Astrocyte of the hippocampus (primary cell): ENCODE measurements at regions not wholly inside any gene's neighbourhood (a gene's known extent, or its start where the extent isn't known, plus 50 kb on each side); places are given as distances from the start of the nearest gene placed in this dataset.
A peak's percentile ranks its signal among the peaks of the same experiment; 100 is the strongest.

ENCODE experiments used
- DNase-seq: peaks from one replicate; pipeline ENCODE4 v3.0.0; 2011; ENCODE audit warnings: low read depth, low spot score

DNA sequence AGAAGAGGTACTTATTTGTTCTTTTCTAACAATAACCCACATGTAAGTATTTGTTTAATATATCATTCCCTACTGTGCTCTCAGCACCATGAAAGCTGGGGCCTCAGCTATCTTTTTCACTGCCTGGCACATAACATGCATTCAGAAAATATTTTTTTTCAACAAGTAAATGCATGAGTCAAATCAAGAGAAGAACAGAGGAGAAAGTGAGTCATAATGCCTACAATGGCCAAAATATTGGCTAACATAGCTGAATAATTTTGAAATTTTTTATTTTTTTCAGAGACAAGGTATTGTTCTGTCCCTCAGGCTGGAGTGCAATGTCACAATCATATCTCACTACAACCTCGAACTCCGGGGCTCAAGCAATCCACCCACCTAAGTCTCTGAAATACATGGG, 252.2 kb upstream of the ADAMTS5 start:
- DNase-seq = peak; percentile 2

DNA sequence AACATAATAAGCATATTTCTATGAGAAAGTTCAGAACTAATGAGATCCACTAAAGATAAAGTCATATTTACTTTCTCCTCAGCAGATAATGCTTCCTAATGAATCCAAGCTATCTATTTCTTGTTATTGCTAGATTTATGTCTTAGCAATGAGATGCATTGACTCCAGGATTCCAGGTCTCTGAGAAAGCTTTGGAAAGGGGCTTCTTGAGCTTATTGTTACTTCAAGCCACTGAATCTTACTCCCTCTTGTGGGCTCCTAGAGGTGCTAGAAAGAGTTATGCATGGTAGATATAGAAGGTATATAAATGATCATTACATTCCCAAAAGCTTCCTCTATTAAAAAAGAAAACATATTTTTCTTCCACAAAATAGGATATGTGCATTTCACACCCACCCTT, 246.4 kb upstream of the ADAMTS5 start:
- DNase-seq = peak; percentile 1

DNA sequence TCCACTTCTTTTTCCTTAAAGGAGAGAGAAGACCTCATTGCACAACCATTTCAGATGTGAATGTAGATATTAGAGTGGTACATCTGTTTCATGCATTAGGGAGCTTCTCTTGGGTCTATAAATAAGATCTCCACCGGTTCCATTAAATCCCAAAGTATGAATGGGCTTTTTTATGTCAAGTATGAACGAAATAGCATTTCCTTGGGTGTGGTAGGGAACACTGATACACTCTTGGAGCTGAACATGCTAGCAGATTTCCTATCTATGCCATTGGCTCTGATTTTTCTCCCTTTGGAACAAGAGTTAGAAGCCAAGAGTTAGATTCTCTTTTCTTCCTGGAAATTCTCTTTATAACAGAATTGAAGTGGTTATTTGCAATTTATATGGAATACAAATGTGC, 245.6 kb upstream of the ADAMTS5 start:
- DNase-seq = no peak

DNA sequence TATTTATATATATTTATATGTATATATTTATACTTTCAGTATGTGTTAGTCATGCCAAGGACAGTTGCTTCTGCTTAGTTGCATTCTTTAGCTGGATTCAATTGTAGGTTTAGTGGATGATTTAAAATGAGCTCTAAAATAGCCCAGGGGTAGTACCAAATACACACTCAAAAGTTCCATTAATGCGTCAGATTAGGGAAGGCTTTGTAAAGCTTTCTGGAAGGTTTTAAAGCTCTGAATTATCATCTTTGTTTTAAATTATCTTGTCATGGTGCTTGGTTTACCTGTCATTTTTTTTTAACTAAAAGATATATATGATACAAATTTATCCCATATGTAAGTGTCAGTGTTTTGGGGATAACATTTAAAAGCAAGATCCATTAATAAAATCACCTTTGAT, 242.7 kb upstream of the ADAMTS5 start:
- DNase-seq = no peak

DNA sequence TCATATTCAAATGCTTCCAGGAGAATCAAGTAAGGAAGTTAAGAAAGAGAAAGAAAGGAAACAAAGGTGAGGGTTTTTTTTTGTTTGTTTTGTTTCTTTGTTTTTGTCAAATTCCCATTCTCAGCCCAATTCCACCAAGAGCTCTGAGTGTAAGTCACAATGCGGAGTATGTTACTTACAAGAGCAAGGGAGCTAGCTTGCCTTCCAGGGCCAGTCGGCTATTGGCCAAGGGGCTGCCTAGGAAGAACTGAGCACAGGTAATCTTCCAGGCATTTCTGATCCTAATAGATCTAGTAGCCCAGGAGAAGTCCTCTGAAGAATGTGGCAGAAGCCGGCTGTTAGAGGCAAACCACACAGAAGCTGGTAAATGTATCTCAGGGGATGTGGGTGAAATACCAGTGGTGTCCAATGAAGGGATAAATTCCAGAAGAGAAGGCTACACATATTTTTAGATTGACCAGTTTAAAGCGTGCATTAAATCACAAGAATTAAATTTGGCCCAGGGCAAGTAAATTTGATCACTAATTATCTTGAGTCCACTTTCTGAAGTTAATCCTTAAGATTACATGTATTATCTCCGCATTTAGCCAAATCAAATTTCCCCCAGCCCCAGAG, 239.6 kb upstream of the ADAMTS5 start:
- DNase-seq = peak; percentile 41

DNA sequence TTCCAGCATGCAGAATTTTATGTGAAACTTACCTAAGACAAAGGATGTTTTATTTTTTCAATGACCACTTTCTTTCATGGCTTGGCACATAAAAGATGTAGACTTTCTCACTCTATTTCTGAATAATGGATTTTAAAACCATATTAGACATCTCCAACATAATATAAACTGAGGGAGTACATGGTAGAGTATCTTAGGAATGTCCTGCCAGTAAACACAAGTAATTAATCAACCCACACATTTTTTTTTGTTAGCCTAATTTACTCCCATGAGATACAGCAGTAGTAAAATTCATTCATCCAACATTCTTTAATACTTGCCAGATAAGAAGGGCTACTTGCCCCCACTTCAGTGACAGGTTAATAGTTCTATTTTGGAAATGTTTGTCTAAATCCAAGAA, 235.4 kb upstream of the ADAMTS5 start:
- peak; percentile 1 for DNase-seq

DNA sequence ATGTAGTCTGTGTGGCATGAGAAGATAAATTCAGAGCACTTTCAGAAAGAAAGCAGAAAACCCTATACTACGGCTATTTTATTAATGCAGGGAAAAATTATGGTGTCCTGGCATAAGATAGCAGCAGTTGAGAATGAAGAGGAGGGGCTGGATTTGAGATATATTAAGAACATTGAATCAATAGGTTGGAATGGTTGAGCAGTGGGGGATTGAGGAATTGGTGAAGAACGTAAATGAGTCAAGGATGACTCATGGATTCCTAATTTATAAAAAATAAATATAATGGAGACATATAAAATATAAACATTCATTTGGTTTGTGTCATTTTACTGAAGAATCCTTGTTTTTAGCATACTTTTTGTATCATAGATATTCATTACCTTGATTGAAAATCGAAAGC, 234.3 kb upstream of the ADAMTS5 start:
- no peak for DNase-seq

DNA sequence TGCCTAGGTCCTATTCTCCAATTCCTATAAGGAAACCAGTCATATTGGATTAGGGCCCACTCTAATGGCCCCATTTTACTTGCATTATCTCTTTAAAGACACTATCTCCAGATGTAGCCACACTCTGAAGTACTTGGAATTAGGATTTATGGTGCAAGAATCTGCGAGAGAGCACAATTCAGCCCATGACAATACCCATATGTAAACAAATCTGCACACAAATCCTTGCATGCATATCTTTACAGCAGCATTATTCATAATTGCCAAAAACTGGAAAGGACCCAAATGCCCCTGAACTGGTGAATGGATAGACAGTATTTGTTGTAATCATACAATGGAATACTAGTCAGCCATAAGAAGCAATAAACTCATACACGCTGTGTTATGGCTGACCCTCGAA, 229.8 kb upstream of the ADAMTS5 start:
- DNase-seq = no peak

DNA sequence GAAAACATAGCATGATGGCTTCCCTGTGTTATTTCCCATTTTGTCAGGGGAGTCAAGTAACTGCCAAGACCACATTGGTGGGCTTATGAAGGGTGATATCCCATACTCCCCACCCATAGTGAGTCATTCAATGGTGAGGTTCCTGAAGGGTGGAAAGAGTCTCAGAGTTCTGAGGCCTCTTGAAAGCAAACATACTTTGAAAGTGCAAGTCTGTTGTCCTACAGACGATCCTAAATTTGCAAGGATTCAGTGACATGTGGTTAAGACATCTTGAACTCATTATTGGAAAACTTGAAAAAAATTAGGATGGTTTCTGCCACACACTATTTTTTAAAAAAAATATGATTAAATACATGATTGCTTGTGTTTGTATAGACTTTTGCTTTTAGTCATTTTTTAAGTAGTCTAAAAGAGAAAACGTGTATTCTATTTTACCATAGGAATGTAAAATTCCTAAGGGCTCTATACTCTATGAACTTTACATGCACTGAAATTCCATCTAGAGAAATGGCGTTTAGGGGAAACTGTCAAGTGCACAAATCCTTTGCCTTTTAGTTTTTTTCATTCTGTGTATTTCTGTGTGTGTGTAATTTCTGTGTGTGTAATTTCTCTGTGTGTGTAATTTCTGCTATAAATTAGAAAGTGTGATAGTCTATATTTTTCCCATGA, 225.5 kb upstream of the ADAMTS5 start:
- DNase-seq = no peak

DNA sequence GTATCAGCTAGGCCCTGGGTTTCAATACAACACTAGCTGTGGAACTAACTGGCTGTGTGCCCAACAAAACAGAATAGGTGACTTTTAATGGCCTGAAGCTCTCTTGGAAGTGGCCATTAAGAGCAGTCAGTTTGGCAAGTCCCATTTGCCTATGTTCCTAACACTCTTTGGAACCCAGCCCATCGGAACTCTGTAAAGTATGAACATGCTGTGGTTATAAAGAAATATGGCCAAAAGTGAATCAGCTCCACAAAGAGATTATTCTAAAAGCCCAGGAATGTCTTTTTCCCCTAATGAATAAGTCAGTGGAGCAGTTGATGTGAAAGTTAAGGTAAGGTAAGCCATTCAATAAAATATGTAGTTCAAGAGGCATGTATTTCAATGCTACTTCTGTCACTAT, 223.7 kb upstream of the ADAMTS5 start:
- DNase-seq = peak; percentile 50

DNA sequence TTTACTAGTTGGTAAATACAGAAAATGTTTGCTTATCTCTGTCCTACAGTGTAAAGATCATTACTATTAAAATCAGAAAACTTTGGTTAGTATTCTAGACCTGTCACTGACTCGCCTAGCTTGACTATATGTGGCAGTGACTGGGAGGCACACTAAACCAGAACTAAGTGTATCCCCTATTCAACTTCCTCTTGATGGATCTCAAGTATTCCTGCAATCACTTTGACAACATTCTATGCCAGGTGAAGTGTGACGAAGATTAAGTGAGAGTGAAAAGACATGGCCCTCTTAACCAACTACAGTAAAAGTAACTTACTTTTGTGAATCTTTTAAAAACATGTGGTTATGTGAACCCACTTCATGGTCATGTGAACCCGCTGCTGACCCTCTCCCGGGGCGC, 223.0 kb upstream of the ADAMTS5 start:
- DNase-seq = no peak

DNA sequence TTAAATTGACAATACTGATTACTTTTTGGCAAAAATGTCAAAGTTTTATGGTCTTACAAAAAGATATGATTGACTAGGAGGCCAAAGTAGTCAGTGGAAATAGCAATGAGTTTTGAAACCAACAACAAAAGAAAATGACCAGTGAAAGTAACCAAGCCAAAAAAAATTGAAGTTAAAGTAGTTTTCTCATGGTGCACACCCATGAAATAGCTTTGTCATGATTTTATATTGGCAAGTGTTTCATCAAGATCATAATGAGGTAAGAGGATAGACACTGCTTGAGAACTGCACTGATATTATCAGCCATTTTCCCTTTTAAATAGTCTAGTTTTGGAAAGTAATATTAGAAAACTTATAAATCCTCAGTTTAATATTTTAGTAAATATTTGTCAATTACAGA, 206.2 kb upstream of the ADAMTS5 start:
- no peak for DNase-seq

DNA sequence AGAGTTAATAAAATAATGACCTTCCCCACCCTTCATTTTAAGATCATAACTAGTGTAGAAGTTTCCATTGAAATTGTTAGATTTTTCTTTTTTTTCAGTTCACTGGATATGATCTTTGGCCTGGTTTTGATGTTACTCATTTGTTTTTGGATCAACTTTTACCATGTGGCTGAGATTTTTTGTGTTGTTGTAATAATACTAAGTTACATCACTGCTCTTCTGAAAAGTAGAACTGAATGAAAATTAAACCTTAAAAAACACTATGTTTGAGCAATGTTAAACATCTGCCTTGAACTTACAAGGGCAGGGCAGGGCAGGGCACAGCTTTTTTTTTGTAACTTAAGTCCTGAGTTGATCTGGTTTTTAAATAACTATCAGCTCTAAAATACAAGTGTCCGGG, 204.8 kb upstream of the ADAMTS5 start:
- no peak for DNase-seq

DNA sequence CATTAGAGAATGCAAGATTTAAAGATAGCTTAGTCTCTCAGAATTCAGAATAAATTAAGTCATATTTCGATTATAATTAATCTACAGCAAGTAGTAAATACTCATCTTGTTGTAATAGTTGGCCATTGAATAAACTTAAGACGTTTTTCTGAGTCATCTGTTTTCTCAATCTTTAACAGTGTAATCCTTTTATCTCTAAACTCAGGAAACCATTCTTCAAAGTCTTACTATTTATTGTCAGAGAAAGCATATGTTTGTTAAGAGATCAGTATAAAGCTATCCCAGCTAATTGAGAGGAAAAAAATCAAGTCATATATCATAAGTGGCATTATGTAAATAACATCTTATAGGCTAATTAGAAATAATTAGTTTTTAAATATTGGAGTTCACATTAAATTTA, 201.2 kb upstream of the ADAMTS5 start:
- no peak for DNase-seq

DNA sequence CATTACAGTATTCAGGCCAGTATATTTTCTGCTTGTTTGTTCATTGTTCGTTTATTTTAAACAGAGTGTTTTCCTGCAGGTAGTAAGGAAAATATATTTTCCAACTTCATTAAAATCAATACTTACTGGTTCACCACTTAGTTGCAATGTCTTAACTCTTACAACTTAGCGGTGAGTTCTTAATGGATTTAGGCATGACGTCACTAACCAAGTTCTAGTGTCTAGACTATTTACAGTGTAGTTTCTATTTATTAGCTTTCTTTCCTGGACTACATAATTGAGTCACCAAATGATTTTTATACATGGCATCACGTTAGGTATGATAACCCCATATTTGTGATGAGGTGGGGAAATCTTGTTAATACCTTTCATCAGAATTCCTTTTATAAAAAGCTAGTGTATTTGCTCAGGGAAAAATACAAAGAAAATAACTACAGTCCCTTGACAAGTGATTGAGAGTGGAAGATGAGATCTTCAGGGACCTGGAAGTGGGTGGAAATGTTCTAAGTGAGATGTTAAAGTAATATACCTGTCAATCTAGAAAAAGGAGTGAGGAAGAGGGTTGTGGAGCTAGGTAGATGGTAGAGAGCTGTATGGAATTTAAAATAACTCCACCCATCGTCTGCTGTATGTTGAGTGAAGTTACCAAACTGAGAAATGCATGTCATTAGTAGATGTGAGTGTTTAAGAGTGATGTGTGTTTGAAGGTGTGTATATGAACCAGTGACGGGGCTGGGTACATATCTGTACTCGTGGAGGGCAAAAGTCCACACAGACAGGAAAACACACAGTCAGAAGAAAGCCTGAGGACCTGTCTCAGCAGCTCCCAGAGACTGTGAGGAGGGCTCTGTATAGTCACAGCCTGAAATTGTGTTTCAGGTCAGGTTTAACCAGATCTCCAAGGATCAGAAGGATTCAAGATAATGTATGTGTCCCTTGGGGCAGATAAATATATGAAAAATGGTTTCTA, 197.6 kb upstream of the ADAMTS5 start:
- no peak for DNase-seq

DNA sequence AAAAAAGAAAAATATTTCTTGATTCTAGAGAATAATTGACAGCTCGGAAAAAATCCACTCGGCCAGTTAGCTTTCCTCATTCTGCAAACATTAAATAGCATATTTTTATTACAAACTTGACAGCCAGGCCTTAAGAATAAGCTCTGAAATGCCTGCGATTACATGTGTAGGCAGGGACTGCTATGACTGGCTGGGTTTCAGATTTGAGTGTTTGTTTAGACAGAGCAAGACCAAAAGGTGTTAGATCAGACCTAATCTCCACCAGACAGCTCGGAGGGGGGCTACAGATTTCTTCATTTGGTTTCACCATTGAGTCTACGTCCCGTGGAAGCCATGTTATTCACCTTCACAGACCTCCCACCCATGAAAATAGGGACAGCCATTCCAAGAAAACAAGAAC, 192.1 kb upstream of the ADAMTS5 start:
- DNase-seq = no peak

DNA sequence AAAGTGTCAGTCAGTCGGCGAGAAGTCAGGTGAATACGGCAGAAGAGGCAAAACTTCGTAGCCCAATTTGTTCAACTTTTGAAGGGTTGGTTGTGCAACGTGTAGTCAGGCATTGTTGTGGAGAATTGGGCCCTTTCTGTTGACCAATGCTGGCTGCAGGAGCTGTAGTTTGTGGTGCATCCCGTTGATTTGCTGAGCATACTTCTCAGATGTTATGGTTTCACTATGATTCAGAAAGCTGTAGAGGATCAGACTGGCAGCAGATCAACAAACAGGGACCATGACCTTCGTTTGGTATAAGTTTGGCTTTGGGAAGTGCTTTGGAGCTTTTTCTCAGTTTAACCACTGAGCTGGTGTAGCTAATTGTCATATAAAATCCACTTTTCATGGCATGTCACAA, 190.2 kb upstream of the ADAMTS5 start:
- DNase-seq = no peak

DNA sequence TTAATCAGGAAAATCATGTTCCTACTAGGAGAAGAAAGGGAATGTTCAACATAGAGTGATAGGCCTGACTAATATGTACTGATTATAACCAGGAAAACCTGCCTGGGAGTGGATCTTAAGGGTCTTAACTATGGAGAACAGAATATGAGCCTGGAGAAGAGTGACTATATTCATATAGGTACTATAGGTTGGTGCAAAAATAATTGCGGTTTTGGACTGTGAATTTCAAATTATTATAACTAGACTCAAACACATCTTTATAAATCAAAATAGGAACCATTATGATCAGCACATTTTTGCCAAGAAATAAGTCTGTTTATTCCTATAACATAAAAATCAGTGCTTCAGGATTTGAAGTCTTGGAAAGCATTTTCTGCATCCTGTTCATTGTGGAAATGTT, 189.8 kb upstream of the ADAMTS5 start:
- no peak for DNase-seq

DNA sequence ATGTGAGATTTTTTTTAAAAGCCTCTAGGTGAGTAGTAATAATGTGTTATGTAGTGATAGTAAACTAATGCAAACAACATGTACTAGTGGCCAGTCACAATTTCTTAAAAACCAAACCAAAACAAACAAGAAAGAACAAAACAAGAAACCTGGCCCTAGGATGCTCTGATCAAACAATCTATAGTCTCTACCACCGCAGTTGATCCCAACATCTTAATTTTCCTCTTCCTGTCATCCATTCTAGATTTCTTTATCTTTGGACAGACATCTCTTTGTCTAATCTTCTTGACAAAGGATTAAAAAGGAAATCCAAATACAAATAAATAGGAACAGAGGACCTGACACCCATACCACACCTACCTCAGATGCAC, 188.2 kb upstream of the ADAMTS5 start:
- DNase-seq = no peak

DNA sequence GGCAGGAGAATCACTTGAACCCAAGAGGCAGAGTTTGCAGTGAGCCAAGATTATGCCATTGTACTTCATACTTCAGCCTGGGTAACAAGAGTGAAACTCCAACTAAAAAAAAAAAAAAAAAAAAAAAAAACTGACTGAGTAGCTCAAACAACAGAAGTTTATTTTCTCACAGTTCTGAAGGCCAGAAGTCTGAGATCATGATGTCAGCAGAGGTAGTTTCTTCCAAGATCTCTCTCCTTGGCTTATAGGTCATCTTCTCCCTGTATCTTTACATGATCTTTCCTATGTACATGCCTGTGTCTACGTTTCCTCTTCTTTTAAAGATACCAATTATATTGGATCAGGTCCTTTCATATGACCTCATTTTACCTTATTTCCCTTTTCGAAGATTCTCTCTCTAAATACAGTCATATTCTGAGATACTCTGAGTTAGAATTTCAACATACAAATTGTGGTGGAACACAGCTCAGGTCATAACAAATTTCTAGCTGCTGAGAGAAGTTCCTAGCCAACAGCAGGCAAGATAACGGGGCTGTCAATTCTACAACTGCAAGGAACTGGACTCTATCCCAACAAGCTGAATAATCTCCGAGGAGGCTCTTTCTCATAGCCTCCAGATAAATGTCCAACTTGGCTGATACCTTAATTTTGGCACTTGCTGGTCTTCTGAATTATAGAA, 187.7 kb upstream of the ADAMTS5 start:
- no peak for DNase-seq

DNA sequence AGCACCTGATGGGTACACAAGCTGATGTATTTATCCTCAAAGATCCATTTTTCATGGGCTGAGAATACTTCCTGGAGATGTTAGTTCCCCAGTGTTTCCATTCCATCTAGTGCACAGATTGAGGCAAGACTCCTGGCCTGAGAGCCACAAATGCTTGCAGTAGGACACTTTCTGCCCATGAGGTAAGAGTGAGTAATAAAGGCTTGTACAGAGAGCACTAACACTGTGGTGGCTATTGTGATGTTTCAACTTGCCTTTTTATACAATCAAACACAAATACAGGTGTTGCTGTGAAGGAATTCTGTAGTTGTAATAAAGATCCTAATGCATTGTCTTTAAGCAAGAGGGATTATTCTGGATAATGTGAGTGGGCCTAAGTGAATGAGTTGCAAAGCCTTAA, 186.1 kb upstream of the ADAMTS5 start:
- no peak for DNase-seq

DNA sequence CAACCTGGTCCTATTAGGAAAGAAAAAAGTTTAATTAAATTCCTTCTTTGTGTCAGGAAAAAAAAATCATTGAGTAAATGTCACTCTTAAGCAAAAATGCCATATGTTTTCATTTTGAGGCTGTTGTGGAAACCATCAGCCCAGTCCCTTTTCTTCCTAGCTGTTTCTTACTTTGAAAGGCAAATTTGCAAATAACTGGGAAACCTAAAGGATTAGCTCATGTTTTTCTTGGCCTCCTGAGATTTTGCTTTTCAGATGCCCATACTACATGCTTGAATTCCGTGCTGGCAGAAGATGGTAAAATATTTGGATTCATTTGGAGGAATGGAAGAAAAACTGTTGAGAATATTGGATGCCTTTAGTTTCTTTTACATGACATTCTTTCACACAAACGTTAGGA, 182.1 kb upstream of the ADAMTS5 start:
- peak; percentile 72 for DNase-seq
